ENCODE measurements at regions not wholly inside any gene's neighbourhood (a gene's known extent, or its start where the extent isn't known, plus 50 kb on each side); places are given as distances from the start of the nearest gene placed in this dataset.

- H3K4me1 ChIP-seq (ENCODE audit: control insufficient read depth in 1 of 2, insufficient read depth in 2 of 2, low read depth in 1 of 2, low read length in 1 of 2), result no peaks in the 10 kb centered on the region
- H3K4me2 ChIP-seq, result no peak overlapping the region
- no peaks in the 10 kb centered on the region for H3K9me3 ChIP-seq
- H3K27ac ChIP-seq (ENCODE audit: low read depth in 2 of 2, low read length in 1 of 2), result no peak overlapping the region
- H3K36me3 ChIP-seq (replicated peaks in 1 of 2; ENCODE audit: control insufficient read depth in 1 of 2, insufficient read depth in 2 of 2, low read length in 1 of 2), result no peaks in the 10 kb centered on the region
- H2AFZ ChIP-seq (ENCODE audit: low read depth), result no peak overlapping the region
- H4K20me1 ChIP-seq (ENCODE audit: insufficient read depth), result no peaks in the 10 kb centered on the region
- H3K27me3 ChIP-seq (ENCODE audit: insufficient read depth), result no peaks in the 10 kb centered on the region
- WGBS (ENCODE audit: low lambda C conversion rate), result 59% methylated on average over 5 of the region's 5 CpGs
- no peak overlapping the region for H3K4me3 ChIP-seq (ENCODE audit: low read depth in 2 of 2, low read length in 1 of 2)
- CTCF ChIA-PET, result no interaction called here
- H3K9me2 ChIP-seq, result no peaks in the 10 kb centered on the region
- POLR2A ChIA-PET, result no interaction called here
- TF ChIP-seq, protein P1, sequence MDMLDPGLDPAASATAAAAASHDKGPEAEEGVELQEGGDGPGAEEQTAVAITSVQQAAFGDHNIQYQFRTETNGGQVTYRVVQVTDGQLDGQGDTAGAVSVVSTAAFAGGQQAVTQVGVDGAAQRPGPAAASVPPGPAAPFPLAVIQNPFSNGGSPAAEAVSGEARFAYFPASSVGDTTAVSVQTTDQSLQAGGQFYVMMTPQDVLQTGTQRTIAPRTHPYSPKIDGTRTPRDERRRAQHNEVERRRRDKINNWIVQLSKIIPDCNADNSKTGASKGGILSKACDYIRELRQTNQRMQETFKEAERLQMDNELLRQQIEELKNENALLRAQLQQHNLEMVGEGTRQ (IDR thresholded peaks at IDR 0.05; ENCODE audit: borderline replicate concordance, low read depth, low read length), result no peak
- TF ChIP-seq TAF1 (IDR thresholded peaks at IDR 0.05; ENCODE audit: borderline replicate concordance, low read depth, low read length) (no peak), JUND (IDR thresholded peaks at IDR 0.05) (no peak), RFX5 (IDR thresholded peaks at IDR 0.05; ENCODE audit: low read length) (no peak), SIN3A (IDR thresholded peaks at IDR 0.05; ENCODE audit: borderline replicate concordance, low read depth, low read length) (no peak), RXRA (IDR thresholded peaks at IDR 0.05; ENCODE audit: borderline replicate concordance, low read depth) (no peak), CTCF (IDR thresholded peaks at IDR 0.05) (no peak), SMC3 (IDR thresholded peaks at IDR 0.05; ENCODE audit: low read depth, low read length) (no peak), IRF3 (IDR thresholded peaks at IDR 0.05; ENCODE audit: low read depth, low read length) (no peak), EZH2phosphoT487 (IDR thresholded peaks at IDR 0.05; ENCODE audit: borderline replicate concordance, low read depth) (no peak), MXI1 (IDR thresholded peaks at IDR 0.05; ENCODE audit: low read depth, low read length) (no peak), RAD21 (IDR thresholded peaks at IDR 0.05; ENCODE audit: low read length) (no peak), NFIC (IDR thresholded peaks at IDR 0.05; ENCODE audit: borderline replicate concordance) (no peak), GATA2 (CRISPR knock-in tag; IDR thresholded peaks at IDR 0.05) (no peak), GABPA (IDR thresholded peaks at IDR 0.05; ENCODE audit: low read depth) (no peak), ELF1 (IDR thresholded peaks at IDR 0.05) (no peak), EP300 (IDR thresholded peaks at IDR 0.05; ENCODE audit: borderline replicate concordance in 1 of 2, low read depth in 1 of 2, low read length in 1 of 2) (no peak)
- TF ChIP-seq, protein P2, sequence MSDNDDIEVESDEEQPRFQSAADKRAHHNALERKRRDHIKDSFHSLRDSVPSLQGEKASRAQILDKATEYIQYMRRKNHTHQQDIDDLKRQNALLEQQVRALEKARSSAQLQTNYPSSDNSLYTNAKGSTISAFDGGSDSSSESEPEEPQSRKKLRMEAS (IDR thresholded peaks at IDR 0.05; ENCODE audit: low read depth), result no peak
- TF ChIP-seq, protein P3, sequence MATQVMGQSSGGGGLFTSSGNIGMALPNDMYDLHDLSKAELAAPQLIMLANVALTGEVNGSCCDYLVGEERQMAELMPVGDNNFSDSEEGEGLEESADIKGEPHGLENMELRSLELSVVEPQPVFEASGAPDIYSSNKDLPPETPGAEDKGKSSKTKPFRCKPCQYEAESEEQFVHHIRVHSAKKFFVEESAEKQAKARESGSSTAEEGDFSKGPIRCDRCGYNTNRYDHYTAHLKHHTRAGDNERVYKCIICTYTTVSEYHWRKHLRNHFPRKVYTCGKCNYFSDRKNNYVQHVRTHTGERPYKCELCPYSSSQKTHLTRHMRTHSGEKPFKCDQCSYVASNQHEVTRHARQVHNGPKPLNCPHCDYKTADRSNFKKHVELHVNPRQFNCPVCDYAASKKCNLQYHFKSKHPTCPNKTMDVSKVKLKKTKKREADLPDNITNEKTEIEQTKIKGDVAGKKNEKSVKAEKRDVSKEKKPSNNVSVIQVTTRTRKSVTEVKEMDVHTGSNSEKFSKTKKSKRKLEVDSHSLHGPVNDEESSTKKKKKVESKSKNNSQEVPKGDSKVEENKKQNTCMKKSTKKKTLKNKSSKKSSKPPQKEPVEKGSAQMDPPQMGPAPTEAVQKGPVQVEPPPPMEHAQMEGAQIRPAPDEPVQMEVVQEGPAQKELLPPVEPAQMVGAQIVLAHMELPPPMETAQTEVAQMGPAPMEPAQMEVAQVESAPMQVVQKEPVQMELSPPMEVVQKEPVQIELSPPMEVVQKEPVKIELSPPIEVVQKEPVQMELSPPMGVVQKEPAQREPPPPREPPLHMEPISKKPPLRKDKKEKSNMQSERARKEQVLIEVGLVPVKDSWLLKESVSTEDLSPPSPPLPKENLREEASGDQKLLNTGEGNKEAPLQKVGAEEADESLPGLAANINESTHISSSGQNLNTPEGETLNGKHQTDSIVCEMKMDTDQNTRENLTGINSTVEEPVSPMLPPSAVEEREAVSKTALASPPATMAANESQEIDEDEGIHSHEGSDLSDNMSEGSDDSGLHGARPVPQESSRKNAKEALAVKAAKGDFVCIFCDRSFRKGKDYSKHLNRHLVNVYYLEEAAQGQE (IDR thresholded peaks at IDR 0.05; ENCODE audit: low read depth, low read length), result no peak
- TF ChIP-seq, protein P4, sequence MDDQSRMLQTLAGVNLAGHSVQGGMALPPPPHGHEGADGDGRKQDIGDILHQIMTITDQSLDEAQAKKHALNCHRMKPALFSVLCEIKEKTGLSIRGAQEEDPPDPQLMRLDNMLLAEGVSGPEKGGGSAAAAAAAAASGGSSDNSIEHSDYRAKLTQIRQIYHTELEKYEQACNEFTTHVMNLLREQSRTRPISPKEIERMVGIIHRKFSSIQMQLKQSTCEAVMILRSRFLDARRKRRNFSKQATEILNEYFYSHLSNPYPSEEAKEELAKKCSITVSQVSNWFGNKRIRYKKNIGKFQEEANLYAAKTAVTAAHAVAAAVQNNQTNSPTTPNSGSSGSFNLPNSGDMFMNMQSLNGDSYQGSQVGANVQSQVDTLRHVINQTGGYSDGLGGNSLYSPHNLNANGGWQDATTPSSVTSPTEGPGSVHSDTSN (IDR thresholded peaks at IDR 0.05), result no peak
- DNase-seq, result no peak
- no peaks in the 10 kb centered on the region for H3F3A ChIP-seq (replicated peaks; ENCODE audit: insufficient read depth)
- H3K79me2 ChIP-seq (ENCODE audit: insufficient read depth), result no peaks in the 10 kb centered on the region
- no peak overlapping the region for H3K9ac ChIP-seq
These were observed 196.8 kb upstream of the LPP start for GRCh38 chr3:187957165-187957581.

Data from SK-N-SH (cell line).